Activated CD4-positive, alpha-beta T cell treated with anti-CD3 and anti-CD28 coated beads, Interleukin-2, amount 50 U/mL, for 4 hours (primary cell): ENCODE measurements at regions not wholly inside any gene's neighbourhood (a gene's known extent, or its start where the extent isn't known, plus 50 kb on each side); places are given as distances from the start of the nearest gene placed in this dataset.

Experiments used
- DNase-seq, 2 experiments: peaks; one replicate each; pipeline ENCODE4 v3.0.0-alpha.2; 2020

DNA sequence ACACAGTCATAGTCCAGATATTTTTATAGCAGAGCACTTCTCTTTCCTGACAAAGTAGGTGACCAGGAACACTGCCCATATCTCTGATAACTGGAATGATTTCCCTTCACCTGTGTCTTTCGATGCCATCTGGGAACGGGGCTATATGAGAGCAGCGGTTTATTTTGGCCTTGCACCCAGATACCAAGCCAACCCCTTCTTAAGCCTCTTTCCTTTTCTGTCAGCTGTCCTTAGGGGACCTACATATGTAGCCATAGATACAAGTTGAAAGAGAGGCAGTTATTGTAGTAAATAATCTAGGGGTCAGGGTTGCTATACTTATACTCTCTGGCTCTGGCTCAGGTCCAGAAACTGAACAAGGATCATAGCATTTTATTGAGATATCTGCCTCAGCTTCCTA is 128.8 kb downstream of the NHLRC3 start:
- DNase-seq: no peak

DNA sequence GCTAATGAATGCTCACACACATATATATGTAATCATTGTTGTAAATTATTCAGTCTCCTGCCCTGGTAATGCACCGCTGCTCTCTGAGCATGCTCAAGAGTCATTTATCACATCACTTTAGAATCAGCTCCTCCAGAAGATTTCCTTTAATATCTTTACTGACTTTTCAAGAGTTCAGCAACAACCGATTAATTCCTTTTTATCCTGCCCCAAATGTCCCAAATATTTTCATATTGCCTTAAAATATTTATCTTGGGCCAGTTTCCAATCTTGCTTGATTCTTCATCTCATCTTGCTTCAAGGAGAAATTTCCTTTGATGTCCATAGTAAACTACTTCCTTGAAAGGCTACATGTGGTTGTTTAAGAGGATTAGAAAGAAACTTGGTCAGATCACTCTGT is 132.5 kb downstream of the NHLRC3 start:
- DNase-seq: no peak

GRCh38 chr13:39185326-39185725 is 147.1 kb downstream of the NHLRC3 start:
- DNase-seq: no peak

DNA sequence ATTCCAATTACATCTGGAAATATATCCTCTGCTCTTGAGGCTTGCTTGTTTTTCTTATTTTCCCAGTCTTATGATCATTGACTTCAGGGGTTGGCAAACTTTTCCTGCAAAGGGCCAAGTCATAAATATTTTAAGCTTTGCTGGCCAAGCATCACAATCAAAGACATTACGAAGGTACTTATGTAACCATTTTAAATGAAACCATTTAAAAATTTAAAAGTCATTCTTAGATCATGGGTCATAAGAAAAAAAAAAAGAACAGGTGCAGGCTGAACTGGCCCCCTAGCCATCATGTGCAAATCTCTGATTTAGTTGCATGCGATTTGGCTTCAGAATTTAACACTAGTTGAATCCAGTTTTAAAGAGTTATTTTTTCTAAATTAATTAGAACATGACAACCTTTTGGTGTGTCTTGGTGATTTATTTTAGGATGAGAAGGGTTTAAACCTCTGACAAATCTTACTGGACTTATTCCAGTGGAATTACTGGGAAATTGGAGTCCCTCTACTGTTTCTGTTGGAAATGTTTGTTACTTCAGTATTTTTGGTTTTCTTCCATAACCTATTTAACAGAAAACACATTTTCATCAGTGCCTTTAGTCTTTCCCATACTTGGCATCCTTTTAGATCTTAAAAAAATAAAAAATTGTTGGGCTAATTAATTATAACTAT is 148.1 kb downstream of the NHLRC3 start:
- no peak for DNase-seq

DNA sequence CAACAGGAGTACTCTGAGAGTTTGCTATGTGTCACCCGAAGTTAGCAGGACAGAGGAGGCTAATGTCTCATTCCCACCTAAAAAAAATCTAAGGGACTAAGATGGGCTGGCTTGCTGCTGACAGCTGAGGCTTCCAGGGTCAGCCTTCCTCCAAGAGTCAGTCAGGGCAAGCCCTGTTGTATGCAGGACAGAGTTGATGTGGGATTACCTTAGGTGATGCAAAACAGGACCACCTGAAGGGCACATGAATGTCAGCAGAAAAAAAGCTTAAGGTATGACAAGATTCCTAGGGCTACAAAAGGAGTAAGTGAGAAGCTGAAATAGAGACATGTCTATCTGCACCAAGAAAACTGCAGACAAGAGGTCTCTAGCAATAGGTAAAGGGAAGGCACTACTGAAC is 151.5 kb downstream of the NHLRC3 start:
- DNase-seq: no peak

GRCh38 chr13:39196965-39197646 is 158.8 kb downstream of the NHLRC3 start:
- DNase-seq: no peak

DNA sequence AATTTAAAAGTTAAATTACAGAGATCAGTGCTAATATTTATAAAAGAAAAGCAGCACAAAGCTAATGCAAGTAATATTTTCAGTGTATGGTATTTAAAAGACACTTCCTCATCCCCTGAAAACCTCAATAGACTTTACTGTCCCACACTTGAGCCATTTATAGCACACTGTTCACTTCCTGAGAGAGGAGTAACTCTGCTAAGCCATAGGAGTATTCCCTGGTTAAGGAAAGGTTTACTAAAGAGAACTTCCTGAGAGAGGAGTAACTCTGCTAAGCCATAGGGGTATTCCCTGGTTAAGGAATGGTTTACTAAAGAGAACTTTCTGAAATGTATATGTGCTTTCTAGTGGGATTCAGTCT is 159.4 kb downstream of the NHLRC3 start:
- no peak for DNase-seq

- DNase-seq: no peak
Observed at GRCh38 chr13:39200249-39200910, 162.1 kb downstream of the NHLRC3 start.

GRCh38 chr13:39201180-39201579 is 162.9 kb downstream of the NHLRC3 start:
- DNase-seq: no peak

DNA sequence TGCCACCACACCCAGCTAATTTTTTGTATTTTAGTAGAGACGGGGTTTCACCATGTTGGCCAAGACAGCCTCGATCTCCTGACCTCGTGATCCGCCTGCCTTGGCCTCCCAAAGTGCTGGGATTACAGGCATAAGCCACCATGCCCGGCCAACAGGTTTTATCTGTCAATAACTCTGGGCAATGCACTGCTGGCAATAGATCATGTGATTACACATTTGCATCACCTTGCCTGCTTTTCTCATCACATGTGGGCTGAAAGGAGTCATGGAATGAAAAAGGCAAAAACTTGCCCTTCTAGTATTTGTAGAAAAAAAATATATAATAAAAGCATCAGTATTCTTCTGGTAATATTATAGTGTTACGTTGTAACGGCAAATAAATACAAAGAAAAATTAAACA is 164.5 kb downstream of the NHLRC3 start:
- DNase-seq: no peak

DNA sequence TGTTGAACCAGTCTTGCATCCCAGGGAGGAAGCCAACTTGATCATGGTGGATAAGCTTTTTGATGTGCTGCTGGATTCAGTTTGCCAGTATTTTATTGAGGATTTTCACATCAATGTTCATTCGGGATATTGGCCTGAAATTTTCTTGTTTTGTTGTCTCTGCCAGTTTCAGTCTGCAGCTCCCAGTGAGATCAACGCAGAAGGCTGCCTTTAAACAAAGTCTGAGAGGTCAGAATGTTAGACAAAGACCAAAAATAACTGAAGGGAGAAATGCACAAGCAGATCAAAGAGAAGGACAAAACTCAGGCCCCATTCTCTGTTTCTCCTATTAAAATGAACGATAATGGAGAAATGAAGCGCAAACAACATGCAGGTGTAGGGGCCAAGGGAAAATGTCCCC is 170.4 kb downstream of the NHLRC3 start:
- no peak for DNase-seq

DNA sequence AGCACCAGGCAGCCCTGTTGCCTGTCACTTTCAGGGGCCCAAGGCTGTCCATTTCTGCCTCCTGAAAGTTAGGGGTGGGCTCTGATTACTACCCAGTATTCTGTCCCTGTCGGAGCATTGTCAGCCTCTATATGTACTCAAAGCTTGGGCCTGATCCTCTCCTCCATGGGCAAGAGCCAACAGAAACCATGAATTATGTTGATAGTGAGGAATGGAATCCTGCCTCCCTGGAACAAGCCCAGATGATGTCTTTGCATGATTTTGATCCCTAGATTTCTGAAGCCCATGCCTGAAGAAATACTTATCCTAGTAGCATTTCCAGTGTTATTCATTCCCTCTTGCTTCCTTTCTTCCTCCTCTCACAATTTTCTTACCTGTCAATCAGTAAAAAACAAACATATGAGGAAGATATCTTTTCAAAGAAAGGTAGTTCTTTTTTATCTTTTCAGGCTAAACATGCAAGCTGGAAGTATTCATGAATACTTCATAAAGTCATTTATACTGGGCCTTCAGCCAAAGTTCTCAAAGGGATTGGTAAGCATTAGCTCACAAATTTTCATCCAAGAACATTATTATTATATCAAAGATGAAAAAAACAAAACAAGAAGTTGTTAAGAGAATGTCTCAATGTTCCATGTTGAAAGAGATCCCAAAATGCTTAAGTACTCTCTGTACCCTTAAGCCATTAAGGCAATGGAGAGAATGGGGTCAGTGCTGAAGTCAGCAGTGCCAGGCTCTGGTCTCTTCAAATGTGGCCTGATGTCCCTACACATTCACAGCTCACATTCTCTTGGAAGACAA is 171.7 kb downstream of the NHLRC3 start:
- DNase-seq: no peak

DNA sequence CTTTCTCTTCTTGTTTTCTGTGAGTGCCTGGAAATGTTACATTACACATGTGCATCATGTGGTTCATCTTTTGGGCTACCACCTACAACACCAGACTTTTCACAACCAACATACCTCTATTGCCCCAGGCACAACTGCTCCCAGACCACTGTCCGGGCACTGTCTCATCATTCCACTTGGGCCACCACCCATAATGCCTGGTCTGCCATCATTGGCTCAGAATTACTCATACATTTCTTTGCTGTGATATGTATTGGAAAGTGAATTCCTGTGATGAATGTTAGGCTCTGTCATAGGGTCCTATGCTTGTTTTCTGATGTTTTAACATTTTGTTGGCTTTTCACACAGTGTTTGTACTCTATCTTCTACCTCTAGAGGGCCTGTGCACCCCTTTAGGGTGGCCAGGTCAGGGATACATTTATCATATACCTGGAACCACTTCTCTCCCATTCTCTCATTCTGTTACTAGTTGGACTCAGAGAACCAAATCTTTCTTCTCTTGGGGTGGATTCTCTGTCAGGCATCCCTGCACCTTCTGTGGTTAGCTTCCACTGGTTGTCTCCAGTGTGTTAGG is 172.8 kb downstream of the NHLRC3 start:
- no peak for DNase-seq

DNA sequence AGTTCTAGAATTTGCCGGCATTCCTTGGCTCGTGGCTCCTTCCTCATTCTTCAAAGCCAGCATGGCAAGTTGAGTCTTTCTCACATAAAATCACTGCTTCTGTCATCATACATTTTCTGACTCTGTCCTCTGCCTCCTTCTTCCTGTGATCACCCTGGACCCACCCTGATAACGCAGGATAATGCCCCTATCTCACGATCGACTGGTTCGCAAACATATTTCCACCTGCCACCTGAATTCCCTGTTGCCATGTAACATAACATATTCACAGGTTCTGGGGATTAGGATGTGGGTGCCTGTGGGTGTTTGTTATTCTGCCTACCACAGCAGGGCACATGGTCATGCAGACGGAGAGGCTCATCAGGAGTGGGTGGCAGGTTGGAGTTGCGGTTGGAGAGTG is 177.7 kb downstream of the NHLRC3 start:
- no peak for DNase-seq

GRCh38 chr13:39217471-39217870 is 179.2 kb downstream of the NHLRC3 start:
- DNase-seq: no peak

DNA sequence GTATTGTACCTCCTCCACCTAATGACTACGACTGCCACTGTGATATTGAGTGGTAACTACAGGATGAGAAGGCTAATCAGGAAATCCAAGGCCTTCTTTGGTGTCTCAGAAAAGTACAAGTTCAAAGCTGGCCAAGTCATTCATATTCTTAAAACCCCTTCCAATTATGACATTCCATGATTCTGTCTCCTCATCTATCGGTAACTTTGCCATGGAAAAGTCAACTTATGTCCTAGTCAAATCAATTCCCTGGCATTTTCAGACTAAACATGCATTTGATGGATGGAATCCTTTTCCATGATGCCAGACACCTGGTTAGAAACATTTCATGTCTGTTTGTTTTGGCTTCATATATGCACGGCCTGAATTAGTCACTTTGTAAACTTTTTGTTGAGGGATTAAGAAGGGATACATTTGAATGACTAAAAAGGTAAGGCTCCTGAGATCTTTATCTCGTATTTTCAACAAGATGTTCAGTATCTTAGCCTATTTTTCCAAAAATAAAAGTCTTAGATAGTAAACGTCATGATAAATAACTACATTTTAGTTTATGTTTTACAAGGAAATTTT is 186.5 kb downstream of the NHLRC3 start:
- DNase-seq: no peak

DNA sequence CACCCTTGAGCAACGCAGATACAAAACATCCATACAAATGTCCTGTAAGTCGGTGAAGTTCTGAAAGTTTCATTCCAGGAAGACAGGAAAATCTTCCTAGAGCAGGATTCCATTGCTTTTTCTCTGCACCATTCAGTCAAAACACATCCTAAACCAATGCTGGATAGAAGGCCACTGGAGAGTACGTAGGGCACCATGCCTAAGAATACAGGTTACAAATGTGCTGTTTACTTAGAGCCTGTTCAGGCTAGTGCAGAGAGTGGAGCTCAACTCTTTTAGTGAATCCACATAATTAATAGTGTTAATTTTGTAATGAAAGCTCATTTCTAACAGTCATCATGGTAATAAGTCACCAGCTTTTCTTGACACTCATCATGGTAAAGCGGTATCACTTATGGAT is 187.6 kb downstream of the NHLRC3 start:
- no peak for DNase-seq

- DNase-seq: no peak
Observed at GRCh38 chr13:39226359-39226758, 188.1 kb downstream of the NHLRC3 start.

GRCh38 chr13:39232401-39232980 is 194.2 kb downstream of the NHLRC3 start:
- DNase-seq: no peak

- DNase-seq: no peak
Observed at GRCh38 chr13:39232999-39233398, 194.7 kb downstream of the NHLRC3 start.

GRCh38 chr13:39233519-39233918 is 195.3 kb downstream of the NHLRC3 start:
- no peak for DNase-seq

DNA sequence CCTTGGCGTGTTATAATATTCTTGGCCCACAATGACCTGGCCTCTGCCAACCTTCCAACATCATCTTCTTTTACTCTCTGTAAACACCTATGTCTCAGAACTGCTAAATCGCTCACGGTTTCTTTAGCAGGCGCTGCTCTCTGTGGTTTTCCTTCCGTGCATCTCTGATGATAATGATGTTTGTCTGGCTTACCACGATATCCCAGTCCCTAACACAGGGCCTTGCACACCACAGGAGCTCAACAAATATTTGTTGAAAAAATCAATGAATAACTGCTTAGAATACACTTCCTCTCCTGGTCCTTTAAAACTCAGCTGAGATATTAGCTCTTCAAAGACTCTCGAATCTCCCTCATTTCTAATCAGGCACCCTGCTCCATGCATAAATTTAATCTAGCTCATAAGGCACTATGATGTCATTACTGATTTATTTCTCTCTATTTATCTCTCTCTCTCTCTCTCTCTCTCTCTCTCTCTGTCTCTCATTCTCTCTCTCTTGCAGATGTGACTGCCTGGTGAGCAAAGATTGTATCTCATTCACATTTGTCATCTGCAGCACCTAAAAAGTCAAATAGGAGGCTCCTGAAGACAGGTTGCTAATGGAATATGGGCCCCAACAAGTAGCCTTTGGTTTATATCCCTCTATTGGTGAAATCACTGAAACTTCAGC is 206.4 kb downstream of the NHLRC3 start:
- DNase-seq: no peak
